Lower leg skin (tissue), 4 donors: ENCODE measurements at regions not wholly inside any gene's neighbourhood (a gene's known extent, or its start where the extent isn't known, plus 50 kb on each side); places are given as distances from the start of the nearest gene placed in this dataset.

ENCODE experiments used
- DNase-seq, 2 donors: peaks; one replicate each; pipeline ENCODE4 v3.0.0-alpha.2; 2019; ENCODE audit warnings: low spot score in 2 of 2
- H3K4me3 ChIP-seq: fragments of 200-600 bp; sonication (generic); 2 replicates; pipeline ENCODE4 v1.5.1; 2017; ENCODE audit warnings: mild to moderate bottlenecking, low read depth; ENCODE audit not compliant: poor library complexity, severe bottlenecking
- CTCF ChIP-seq, 3 donors: fragments of 450-650 bp; IDR thresholded peaks; one replicate each; pipeline ENCODE4 v1.5.1; 2016; ENCODE audit warnings: antibody characterized with exemption in 3 of 3, mild to moderate bottlenecking in 3 of 3, moderate library complexity in 2 of 3
- POLR2A ChIP-seq, 2 donors: fragments of 450-650 bp; IDR thresholded peaks; one replicate each; pipeline ENCODE4 v1.6.1; 2016 to 2017; ENCODE audit warnings: antibody characterized with exemption in 2 of 2, mild to moderate bottlenecking in 1 of 2, moderate library complexity in 1 of 2
- WGBS, 2 donors: methylation state at CpG; one replicate each; pipeline ENCODE4 v1.1.5; 2018; 5-methylcytosine and 5-hydroxymethylcytosine counted together
- intact Hi-C: fragments of 100-400 bp; cut with DNase I; formaldehyde crosslinking; loops from one replicate; pipeline ENCODE4 v1.15.0; 2023; ENCODE audit warnings: low total_unique reads

DNA sequence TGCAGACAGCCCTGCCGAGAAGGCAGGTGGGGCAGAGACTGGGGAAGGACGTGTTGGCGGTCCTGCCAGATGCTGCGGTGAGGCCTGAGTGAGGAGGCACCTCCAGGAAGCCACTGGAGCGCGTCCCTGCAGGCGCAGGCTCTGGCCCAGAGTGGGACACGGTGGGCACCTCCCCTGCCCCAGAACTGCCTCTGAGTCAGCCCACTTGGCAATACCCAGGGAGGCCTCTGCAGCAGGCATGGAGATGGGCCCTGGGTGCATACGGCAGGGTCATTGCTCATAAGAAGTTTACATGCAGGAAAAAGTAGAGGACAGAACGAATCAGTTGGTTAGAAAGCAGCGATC lies 195.9 kb downstream of the TFCP2L1 start:
- no peak overlapping the region for H3K4me3 ChIP-seq
- no peak for DNase-seq
- intact Hi-C loops = no loop called here
- TF ChIP-seq POLR2A (IDR thresholded peaks at IDR 0.05) (no peak), CTCF (IDR thresholded peaks at IDR 0.05) (no peak)
- 65 to 89% methylated on average over 5 to 8 of the region's 11 CpGs for WGBS, 2 donors

DNA sequence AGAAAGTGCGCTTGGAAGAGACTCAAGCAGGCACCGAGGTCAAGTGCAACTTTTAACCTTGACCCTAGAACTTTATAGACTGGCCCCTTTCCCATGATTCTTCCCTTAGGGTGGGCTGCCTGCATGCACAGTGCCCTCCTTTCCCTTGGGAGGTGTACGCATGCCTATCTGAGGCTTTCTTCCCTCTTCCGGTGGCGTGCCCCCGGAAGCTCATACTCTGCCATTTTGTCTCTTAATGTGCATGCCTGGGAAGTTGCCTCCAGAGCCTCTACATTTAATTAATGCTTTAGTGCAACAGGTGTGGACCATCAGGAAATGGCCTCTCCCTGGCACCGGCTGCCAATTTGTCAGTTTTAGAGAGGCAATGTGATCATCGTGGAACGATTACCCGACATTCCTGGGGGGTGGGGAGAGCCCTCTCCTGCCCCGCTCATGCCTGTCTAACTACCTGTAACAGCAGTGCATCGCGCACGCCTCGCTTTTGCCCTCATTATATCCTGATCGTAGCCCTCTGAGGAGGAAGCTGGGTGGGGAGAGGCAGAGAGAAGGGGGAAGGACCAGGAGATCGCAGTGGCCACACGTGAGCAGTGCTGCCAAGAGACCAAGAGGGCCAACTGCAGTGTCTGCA lies 194.8 kb downstream of the TFCP2L1 start:
- H3K4me3 ChIP-seq = no peak overlapping the region
- no peak for DNase-seq
- TF ChIP-seq CTCF (IDR thresholded peaks at IDR 0.05) (no peak), POLR2A (IDR thresholded peaks at IDR 0.05) (no peak)
- WGBS, 2 donors = 80 to 81% methylated on average over 18 of the region's 18 CpGs
- intact Hi-C loops = loop anchor here (5.0 kb wide), 1 partner anchor 267 kb away; no protein-coding TSS in a partner anchor

GRCh38 chr2:121092095-121092494 lies 192.9 kb downstream of the TFCP2L1 start:
- no peak for TF ChIP-seq CTCF (IDR thresholded peaks at IDR 0.05)
- TF ChIP-seq POLR2A (IDR thresholded peaks at IDR 0.05) = no peak
- intact Hi-C loops = loop anchor here (5.0 kb wide), 1 partner anchor 265 kb away; no protein-coding TSS in a partner anchor
- 81 to 86% methylated on average over 2 of the region's 2 CpGs for WGBS, 2 donors
- DNase-seq = no peak
- no peak overlapping the region for H3K4me3 ChIP-seq

- intact Hi-C loops = loop anchor here (5.0 kb wide), 1 partner anchor 264 kb away; no protein-coding TSS in a partner anchor
- no peak overlapping the region for H3K4me3 ChIP-seq
- no peak for DNase-seq
- TF ChIP-seq POLR2A (IDR thresholded peaks at IDR 0.05) = no peak
- TF ChIP-seq CTCF (IDR thresholded peaks at IDR 0.05) = no peak
- 51 to 73% methylated on average over 2 of the region's 2 CpGs for WGBS, 2 donors
Observed at GRCh38 chr2:121093692-121094091, 191.3 kb downstream of the TFCP2L1 start.

GRCh38 chr2:121094101-121094500 lies 190.9 kb downstream of the TFCP2L1 start:
- TF ChIP-seq POLR2A (IDR thresholded peaks at IDR 0.05) (no peak), CTCF (IDR thresholded peaks at IDR 0.05) (no peak)
- DNase-seq = no peak
- WGBS, 2 donors = 46 to 49% methylated on average over 3 of the region's 3 CpGs
- no peak overlapping the region for H3K4me3 ChIP-seq
- intact Hi-C loops = loop anchor here (5.0 kb wide), 1 partner anchor 263 kb away; no protein-coding TSS in a partner anchor

- no peak overlapping the region for H3K4me3 ChIP-seq
- DNase-seq = no peak
- 50 to 67% methylated on average over 3 of the region's 3 CpGs for WGBS, 2 donors
- intact Hi-C loops = loop anchor here (5.0 kb wide), 1 partner anchor 262 kb away; no protein-coding TSS in a partner anchor
- TF ChIP-seq POLR2A (IDR thresholded peaks at IDR 0.05) = no peak
Observed at GRCh38 chr2:121094845-121095244, 190.2 kb downstream of the TFCP2L1 start.
